Trophoblast cell (in vitro differentiated cells and primary cell): ENCODE measurements at regions not wholly inside any gene's neighbourhood (a gene's known extent, or its start where the extent isn't known, plus 50 kb on each side); places are given as distances from the start of the nearest gene placed in this dataset.

Source experiments
- DNase-seq, 2 donors: peaks; one replicate each; pipeline ENCODE4 v3.0.0-alpha.2; 2016
- H2AFZ ChIP-seq: 2 replicates; pipeline ENCODE4 v1.6.1; 2013; ENCODE audit warnings: low read length, moderate library complexity, mild to moderate bottlenecking; ENCODE audit not compliant: insufficient read depth, poor library complexity
- H2AK5ac ChIP-seq: 2 replicates; pipeline ENCODE4 v1.6.1; 2013; ENCODE audit warnings: mild to moderate bottlenecking, low read length
- H2BK120ac ChIP-seq: 2 replicates; pipeline ENCODE4 v1.6.1; 2013; ENCODE audit warnings: low read length, mild to moderate bottlenecking, moderate library complexity; ENCODE audit not compliant: insufficient read depth, poor library complexity
- H2BK12ac ChIP-seq: 2 replicates; pipeline ENCODE4 v1.6.1; 2013; ENCODE audit warnings: mild to moderate bottlenecking, low read length, moderate library complexity
- H2BK5ac ChIP-seq: 2 replicates; pipeline ENCODE4 v1.6.1; 2013; ENCODE audit warnings: low read length, low read depth, moderate library complexity, mild to moderate bottlenecking; ENCODE audit not compliant: poor library complexity
- H3K14ac ChIP-seq: 2 replicates; pipeline ENCODE4 v1.6.1; 2013; ENCODE audit warnings: mild to moderate bottlenecking, low read length
- H3K18ac ChIP-seq: 2 replicates; pipeline ENCODE4 v1.6.1; 2013; ENCODE audit warnings: mild to moderate bottlenecking, low read length
- H3K23ac ChIP-seq: 2 replicates; pipeline ENCODE4 v1.6.1; 2013; ENCODE audit warnings: low read length
- H3K27ac ChIP-seq: 2 replicates; pipeline ENCODE4 v1.5.1; 2013; ENCODE audit warnings: low read depth, mild to moderate bottlenecking, inconsistent platforms, low read length, moderate library complexity
- H3K27me3 ChIP-seq: 2 replicates; pipeline ENCODE4 v1.6.1; 2013; ENCODE audit warnings: inconsistent platforms, mild to moderate bottlenecking, low read length, moderate library complexity; ENCODE audit not compliant: insufficient read depth
- H3K36me3 ChIP-seq, 2 experiments: 1 replicate in 1 of 2; 2 replicates in 1 of 2; pipeline ENCODE4 v1.6.1; 2013; ENCODE audit warnings: low read length in 2 of 2, mild to moderate bottlenecking in 2 of 2, moderate library complexity in 1 of 2; ENCODE audit not compliant: insufficient read depth in 2 of 2, control insufficient read depth in 1 of 2
- H3K4ac ChIP-seq: 2 replicates; pipeline ENCODE4 v1.6.1; 2013; ENCODE audit warnings: low read depth, mild to moderate bottlenecking, low read length, moderate library complexity
- H3K4me1 ChIP-seq, 2 experiments: 1 replicate in 1 of 2; 2 replicates in 1 of 2; pipeline ENCODE4 v1.6.1; 2013; ENCODE audit warnings: low read length in 2 of 2, mild to moderate bottlenecking in 2 of 2, moderate library complexity in 1 of 2; ENCODE audit not compliant: insufficient read depth in 2 of 2, control insufficient read depth in 1 of 2
- H3K4me2 ChIP-seq: 2 replicates; pipeline ENCODE4 v1.6.1; 2013; ENCODE audit warnings: inconsistent platforms, mild to moderate bottlenecking, low read length, moderate library complexity
- H3K4me3 ChIP-seq: 2 replicates; pipeline ENCODE4 v1.5.1; 2013; ENCODE audit warnings: mild to moderate bottlenecking, low read depth, low read length, inconsistent platforms
- H3K79me1 ChIP-seq: one replicate; pipeline ENCODE4 v1.6.1; 2013; ENCODE audit warnings: low read length
- H3K79me2 ChIP-seq: 2 replicates; pipeline ENCODE4 v1.6.1; 2013; ENCODE audit warnings: low read length, mild to moderate bottlenecking; ENCODE audit not compliant: control insufficient read depth, insufficient read depth, poor library complexity
- H3K9ac ChIP-seq: 2 replicates; pipeline ENCODE4 v1.6.1; 2013; ENCODE audit warnings: mild to moderate bottlenecking, low read length
- H3K9me3 ChIP-seq: 2 replicates; pipeline ENCODE4 v1.6.1; 2013; ENCODE audit warnings: low read depth, mild to moderate bottlenecking, control low read depth, inconsistent platforms, low read length; ENCODE audit not compliant: insufficient read depth
- H4K12ac ChIP-seq: 2 replicates; pipeline ENCODE4 v1.6.1; 2013; ENCODE audit warnings: low read depth, mild to moderate bottlenecking, low read length, moderate library complexity
- H4K8ac ChIP-seq: 2 replicates; pipeline ENCODE4 v1.6.1; 2013; ENCODE audit warnings: low read depth, mild to moderate bottlenecking, low read length, moderate library complexity
- H4K91ac ChIP-seq: one replicate; pipeline ENCODE4 v1.6.1; 2013; ENCODE audit warnings: low read depth, mild to moderate bottlenecking, low read length, moderate library complexity
- WGBS: extraction: QIAGEN DNeasy Blood & Tissue Kit; methylation state at CpG from one replicate; pipeline ENCODE4 v1.1.7; 2013; ENCODE audit warnings: missing lambda C conversion rate; ENCODE audit not compliant: insufficient read length, insufficient coverage; ENCODE audit errors: extremely low coverage; 5-methylcytosine and 5-hydroxymethylcytosine counted together

DNA sequence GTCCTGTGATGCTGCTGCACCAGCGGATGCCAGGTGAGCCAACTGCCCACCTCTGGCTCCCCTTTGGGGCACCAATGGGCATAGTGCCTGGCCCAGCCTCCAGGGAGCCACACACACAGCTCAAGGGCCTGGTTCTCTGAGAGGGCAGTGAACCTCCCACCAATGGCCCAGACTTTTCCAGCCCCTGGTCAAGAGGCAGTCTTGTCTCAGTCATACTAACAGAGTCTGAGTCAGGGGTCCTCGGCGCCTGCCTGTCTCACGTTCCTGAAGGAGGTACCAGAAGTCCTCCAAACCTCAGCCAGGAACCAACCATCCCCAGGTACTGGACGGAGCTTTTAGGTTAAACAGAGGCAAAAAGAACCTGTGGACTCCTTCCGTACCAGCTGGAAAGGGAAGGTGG, 121.1 kb downstream of the C5orf15 start:
- H2AFZ ChIP-seq: no peak overlapping the region
- no peak for DNase-seq
- no peak overlapping the region for H3K4me2 ChIP-seq
- H3K4me3 ChIP-seq: no peak overlapping the region
- H4K91ac ChIP-seq: no peak overlapping the region
- no peak overlapping the region for H3K27ac ChIP-seq
- no peak overlapping the region for H3K4ac ChIP-seq
- no peak overlapping the region for H2BK12ac ChIP-seq
- no peaks in the 10 kb centered on the region for H3K79me2 ChIP-seq
- H3K4me1 ChIP-seq: no peaks in the 10 kb centered on the region
- no peak overlapping the region for H4K8ac ChIP-seq
- H3K27me3 ChIP-seq: no peaks in the 10 kb centered on the region
- peaks cover 4% of the 10 kb centered on the region for H3K9me3 ChIP-seq
- no peak overlapping the region for H4K12ac ChIP-seq
- H2AK5ac ChIP-seq: no peak overlapping the region
- H3K9ac ChIP-seq: no peak overlapping the region
- WGBS: no CpG with 5 or more reads among the region's 6 CpGs
- H2BK5ac ChIP-seq: no peak overlapping the region
- H3K14ac ChIP-seq: no peak overlapping the region
- H3K36me3 ChIP-seq: no peaks in the 10 kb centered on the region
- H3K79me1 ChIP-seq: no peaks in the 10 kb centered on the region
- H2BK120ac ChIP-seq: no peak overlapping the region
- no peak overlapping the region for H3K18ac ChIP-seq
- H3K23ac ChIP-seq: no peak overlapping the region

DNA sequence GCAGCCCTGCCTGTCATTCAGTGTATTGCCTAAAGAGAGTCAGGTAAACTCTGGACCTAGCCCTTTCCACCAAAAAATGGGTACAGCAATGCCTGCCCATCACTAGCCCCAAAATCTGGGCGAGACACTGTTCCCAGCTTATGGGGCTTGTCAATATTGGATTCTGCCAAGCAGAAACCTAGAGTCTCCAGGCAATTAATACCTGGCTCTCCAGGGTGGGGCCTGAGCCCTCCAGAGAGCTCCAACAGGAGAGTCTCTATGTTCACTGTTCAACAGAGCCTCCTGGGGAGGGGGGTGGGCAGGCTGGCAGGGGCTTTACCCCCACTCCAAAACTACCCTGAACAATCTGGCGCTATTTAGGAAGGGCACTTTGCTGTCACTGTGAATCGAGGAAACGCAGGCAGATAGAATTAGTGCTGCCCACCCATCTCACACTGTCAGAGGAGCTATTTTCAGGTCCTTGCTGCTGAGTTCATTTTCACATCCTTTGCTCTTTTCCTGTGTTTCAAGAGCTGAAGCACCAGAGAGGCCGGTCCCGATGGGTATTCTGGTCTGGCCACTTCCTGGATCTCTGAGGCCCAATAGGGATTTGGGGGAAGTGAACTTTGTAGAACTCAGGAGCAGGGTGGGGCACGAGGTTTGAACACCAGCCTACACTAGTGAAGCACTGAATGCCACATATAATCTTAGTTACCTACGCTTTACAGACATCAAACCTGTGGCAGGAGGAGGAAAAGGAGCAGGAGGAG, 121.8 kb downstream of the C5orf15 start:
- Histone ChIP-seq H3K27ac (no peak overlapping the region), H3K36me3 (no peaks in the 10 kb centered on the region), H3K9ac (no peak overlapping the region), H3K27me3 (no peaks in the 10 kb centered on the region), H3K4me3 (no peak overlapping the region), H2AFZ (no peak overlapping the region), H4K91ac (no peak overlapping the region), H2BK120ac (no peak overlapping the region), H2AK5ac (no peak overlapping the region), H3K23ac (no peak overlapping the region), H2BK12ac (no peak overlapping the region), H4K12ac (no peak overlapping the region), H3K79me1 (no peaks in the 10 kb centered on the region), H3K4me1 (no peaks in the 10 kb centered on the region), H4K8ac (no peak overlapping the region), H3K4ac (no peak overlapping the region), H2BK5ac (no peak overlapping the region), H3K9me3 (peaks cover 4% of the 10 kb centered on the region), H3K4me2 (no peak overlapping the region), H3K14ac (no peak overlapping the region), H3K18ac (no peak overlapping the region), H3K79me2 (no peaks in the 10 kb centered on the region)
- no CpG with 5 or more reads among the region's 8 CpGs for WGBS
- DNase-seq: no peak

DNA sequence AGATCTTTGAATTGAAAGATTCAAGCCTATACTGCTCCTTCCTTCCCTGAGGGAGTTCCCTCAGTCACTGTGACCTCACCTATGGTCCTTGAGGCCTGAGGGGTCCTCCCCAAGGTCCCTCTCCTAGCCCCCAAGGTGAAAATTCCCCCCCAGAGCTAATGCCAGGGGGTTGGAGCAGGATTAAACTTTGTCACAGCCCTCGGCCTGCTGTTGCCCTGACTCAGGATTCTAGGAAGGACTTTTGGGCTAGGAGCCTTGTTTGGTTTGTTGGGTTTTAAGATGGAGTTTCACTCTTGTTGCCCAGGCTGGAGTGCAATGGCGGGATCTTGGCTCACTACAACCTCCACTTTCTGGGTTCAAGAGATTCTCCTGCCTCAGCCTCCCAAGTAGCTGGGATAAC, 123.2 kb downstream of the C5orf15 start:
- H3K9me3 ChIP-seq: no peaks in the 10 kb centered on the region
- no peak overlapping the region for H2BK12ac ChIP-seq
- no peak overlapping the region for H3K9ac ChIP-seq
- no peak overlapping the region for H3K14ac ChIP-seq
- no peak overlapping the region for H3K4me2 ChIP-seq
- no peak overlapping the region for H3K27ac ChIP-seq
- no peaks in the 10 kb centered on the region for H3K79me2 ChIP-seq
- H2BK5ac ChIP-seq: no peak overlapping the region
- no peak overlapping the region for H3K4ac ChIP-seq
- H2AK5ac ChIP-seq: no peak overlapping the region
- H2BK120ac ChIP-seq: no peak overlapping the region
- H3K4me1 ChIP-seq: no peaks in the 10 kb centered on the region
- H3K27me3 ChIP-seq: no peaks in the 10 kb centered on the region
- no peak overlapping the region for H3K23ac ChIP-seq
- H3K79me1 ChIP-seq: no peaks in the 10 kb centered on the region
- no peak overlapping the region for H3K18ac ChIP-seq
- no peak overlapping the region for H4K12ac ChIP-seq
- no peak for DNase-seq
- H2AFZ ChIP-seq: no peak overlapping the region
- no peak overlapping the region for H3K4me3 ChIP-seq
- no CpG with 5 or more reads among the region's 2 CpGs for WGBS
- no peaks in the 10 kb centered on the region for H3K36me3 ChIP-seq
- no peak overlapping the region for H4K91ac ChIP-seq
- H4K8ac ChIP-seq: no peak overlapping the region

DNA sequence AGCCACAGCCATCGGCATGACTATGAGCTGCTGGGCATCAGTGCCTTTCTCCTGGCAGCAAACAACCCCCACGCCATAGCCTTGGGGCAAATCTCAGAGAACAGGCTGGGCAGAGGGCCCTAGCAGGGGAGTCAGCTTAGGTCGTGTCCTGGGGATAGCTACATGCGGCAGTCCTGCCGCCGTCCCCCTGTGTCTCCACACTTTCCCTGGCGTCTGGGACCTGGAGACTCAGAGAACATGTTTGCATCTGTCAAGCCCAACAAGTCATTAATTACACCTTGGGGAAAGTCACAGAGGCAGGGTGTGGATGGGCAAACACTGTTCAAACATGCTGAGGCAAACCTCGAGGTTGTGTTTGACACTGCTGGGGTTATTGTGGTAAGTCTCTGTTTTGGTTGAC, 123.6 kb downstream of the C5orf15 start:
- Histone ChIP-seq H3K23ac (no peak overlapping the region), H3K79me1 (no peaks in the 10 kb centered on the region), H3K4me2 (no peak overlapping the region), H2BK12ac (no peak overlapping the region), H3K4me3 (no peak overlapping the region), H3K27ac (no peak overlapping the region), H3K4me1 (no peaks in the 10 kb centered on the region), H3K79me2 (no peaks in the 10 kb centered on the region), H3K18ac (no peak overlapping the region), H3K27me3 (no peaks in the 10 kb centered on the region), H4K91ac (no peak overlapping the region), H4K8ac (no peak overlapping the region), H4K12ac (no peak overlapping the region), H3K9me3 (no peaks in the 10 kb centered on the region), H2AK5ac (no peak overlapping the region), H3K36me3 (no peaks in the 10 kb centered on the region), H2BK5ac (no peak overlapping the region), H3K14ac (no peak overlapping the region), H3K4ac (no peak overlapping the region), H3K9ac (no peak overlapping the region), H2BK120ac (no peak overlapping the region), H2AFZ (no peak overlapping the region)
- no peak for DNase-seq
- WGBS: no CpG with 5 or more reads among the region's 8 CpGs
